Endothelial cell (in vitro differentiated cells): ENCODE measurements at regions not wholly inside any gene's neighbourhood (a gene's known extent, or its start where the extent isn't known, plus 50 kb on each side); places are given as distances from the start of the nearest gene placed in this dataset.

Source experiments
- DNase-seq: peaks from one replicate; pipeline ENCODE4 v3.0.0; 2021; ENCODE audit warnings: low spot score
- H3K27ac Mint-ChIP-seq: one replicate; pipeline ENCODE4 v1.8.0; 2021; ENCODE audit warnings: mixed read lengths, inconsistent platforms; ENCODE audit not compliant: unreplicated experiment
- H3K27me3 Mint-ChIP-seq: one replicate; pipeline ENCODE4 v1.8.0; 2021; ENCODE audit warnings: mild to moderate bottlenecking, moderate library complexity, mixed read lengths, inconsistent platforms; ENCODE audit not compliant: unreplicated experiment
- H3K36me3 Mint-ChIP-seq: one replicate; pipeline ENCODE4 v1.8.0; 2021; ENCODE audit warnings: mild to moderate bottlenecking, low read depth, mixed read lengths, inconsistent platforms; ENCODE audit not compliant: unreplicated experiment
- H3K4me1 Mint-ChIP-seq: one replicate; pipeline ENCODE4 v1.8.0; 2021; ENCODE audit warnings: mild to moderate bottlenecking, mixed read lengths, inconsistent platforms; ENCODE audit not compliant: unreplicated experiment
- H3K4me3 Mint-ChIP-seq: one replicate; pipeline ENCODE4 v1.8.0; 2021; ENCODE audit warnings: mild to moderate bottlenecking, mixed read lengths, inconsistent platforms; ENCODE audit not compliant: unreplicated experiment
- H3K9me3 Mint-ChIP-seq: one replicate; pipeline ENCODE4 v1.8.0; 2021; ENCODE audit warnings: mixed read lengths, inconsistent platforms; ENCODE audit not compliant: unreplicated experiment
- CTCF ChIP-seq: fragments of 200-600 bp; sonication (generic); IDR thresholded peaks from one replicate; pipeline ENCODE4 v1.5.0; 2021; ENCODE audit warnings: antibody characterized with exemption; ENCODE audit not compliant: unreplicated experiment

- no peak overlapping the region for H3K4me3 Mint-ChIP-seq
- DNase-seq, result no peak
- H3K27ac Mint-ChIP-seq, result no peak overlapping the region
- H3K4me1 Mint-ChIP-seq, result no peaks in the 10 kb centered on the region
- peaks cover 2% of the 10 kb centered on the region for H3K27me3 Mint-ChIP-seq
- no peaks in the 10 kb centered on the region for H3K36me3 Mint-ChIP-seq
- no peaks in the 10 kb centered on the region for H3K9me3 Mint-ChIP-seq
- no peak for TF ChIP-seq CTCF
Measured at GRCh38 chr2:160916300-160916699, 243.9 kb upstream of the TANK start.

GRCh38 chr2:160917850-160918249 is 242.4 kb upstream of the TANK start:
- DNase-seq, result no peak
- no peaks in the 10 kb centered on the region for H3K9me3 Mint-ChIP-seq
- no peaks in the 10 kb centered on the region for H3K36me3 Mint-ChIP-seq
- H3K27me3 Mint-ChIP-seq, result peaks cover 2% of the 10 kb centered on the region
- H3K4me1 Mint-ChIP-seq, result no peaks in the 10 kb centered on the region
- no peak overlapping the region for H3K4me3 Mint-ChIP-seq
- H3K27ac Mint-ChIP-seq, result no peak overlapping the region
- no peak for TF ChIP-seq CTCF

GRCh38 chr2:160918258-160918657 is 242.0 kb upstream of the TANK start:
- Mint-ChIP-seq H3K4me1 (no peaks in the 10 kb centered on the region), H3K27ac (no peak overlapping the region)
- TF ChIP-seq CTCF, result no peak

GRCh38 chr2:160918906-160919503 is 241.2 kb upstream of the TANK start:
- peak; percentile 76 for DNase-seq
- H3K9me3 Mint-ChIP-seq, result no peaks in the 10 kb centered on the region
- H3K27me3 Mint-ChIP-seq, result peaks cover 2% of the 10 kb centered on the region

More at GRCh38 chr2:160918258-160918657, 242.0 kb upstream of the TANK start:
- Mint-ChIP-seq H3K9me3 (no peaks in the 10 kb centered on the region), H3K4me3 (no peak overlapping the region), H3K36me3 (no peaks in the 10 kb centered on the region), H3K27me3 (peaks cover 2% of the 10 kb centered on the region)
- DNase-seq, result no peak

More at GRCh38 chr2:160918906-160919503, 241.2 kb upstream of the TANK start:
- Mint-ChIP-seq H3K36me3 (no peaks in the 10 kb centered on the region), H3K4me1 (no peaks in the 10 kb centered on the region), H3K27ac (no peak overlapping the region), H3K4me3 (no peak overlapping the region)
- peak; percentile 70 for TF ChIP-seq CTCF
